ENCODE measurements at regions not wholly inside any gene's neighbourhood (a gene's known extent, or its start where the extent isn't known, plus 50 kb on each side); places are given as distances from the start of the nearest gene placed in this dataset.

GRCh38 chr10:8712656-8713055, 658.2 kb downstream of the GATA3 start:
- TF ChIP-seq GLIS3 (CRISPR knock-in tag; IDR thresholded peaks at IDR 0.05) (no peak), RARB (CRISPR knock-in tag; IDR thresholded peaks at IDR 0.05) (no peak), ZFP3 (CRISPR knock-in tag; IDR thresholded peaks at IDR 0.05) (no peak), PPARA (CRISPR knock-in tag; IDR thresholded peaks at IDR 0.05; ENCODE audit: borderline replicate concordance) (no peak), ZNF70 (CRISPR knock-in tag; IDR thresholded peaks at IDR 0.05) (no peak), PATZ1 (CRISPR knock-in tag; IDR thresholded peaks at IDR 0.05; ENCODE audit: borderline replicate concordance) (no peak), ESRRG (CRISPR knock-in tag; IDR thresholded peaks at IDR 0.05) (no peak)
